H1 (cell line): ENCODE measurements at regions not wholly inside any gene's neighbourhood (a gene's known extent, or its start where the extent isn't known, plus 50 kb on each side); places are given as distances from the start of the nearest gene placed in this dataset.

ENCODE experiments used
- CTCF ChIA-PET: fragments of 300-600 bp; sonication (Branson Sonifier 250); formaldehyde crosslinking; loops from one replicate; lab custom pipeline; 2021; ENCODE audit not compliant: partially characterized antibody; lab: Charles Lee
- POLR2A ChIA-PET: fragments of 300-600 bp; sonication (Branson Sonifier 250); formaldehyde crosslinking; loops from one replicate; lab custom pipeline; 2021; ENCODE audit warnings: inconsistent platforms; ENCODE audit not compliant: partially characterized antibody; lab: Charles Lee
- DNase-seq, 2 experiments: peaks; one replicate each; pipeline versions ENCODE4 v3.0.0 to v3.0.0-alpha.2; 2010 to 2022; ENCODE audit warnings: low spot score in 2 of 2, low read depth in 1 of 2, mixed read lengths in 1 of 2
- FAIRE-seq: peaks from 2 replicates; lab custom pipeline; 2011; peaks lifted over from hg19 to GRCh38; lab: Jason Lieb, UNC
- H2AFZ ChIP-seq: 2 replicates; pipeline ENCODE4 v1.8.1; 2012; ENCODE audit warnings: low read length, inconsistent platforms
- H2AK5ac ChIP-seq: 2 replicates; pipeline ENCODE4 v1.6.1; 2013; ENCODE audit warnings: low read depth, low read length
- H2BK120ac ChIP-seq: replicated peaks from 2 replicates; pipeline ENCODE3; 2013; ENCODE audit warnings: low read depth, low read length, inconsistent platforms
- H2BK12ac ChIP-seq: 2 replicates; pipeline ENCODE4 v1.6.1; 2013; ENCODE audit warnings: low read depth, low read length
- H2BK15ac ChIP-seq: 2 replicates; pipeline ENCODE4 v1.6.1; 2013; ENCODE audit warnings: low read length
- H2BK20ac ChIP-seq: 2 replicates; pipeline ENCODE4 v1.6.1; 2013; ENCODE audit warnings: low read length
- H2BK5ac ChIP-seq: 2 replicates; pipeline ENCODE4 v1.6.1; 2013; ENCODE audit warnings: low read depth, low read length
- H3K14ac ChIP-seq: 2 replicates; pipeline ENCODE4 v1.6.1; 2013; ENCODE audit warnings: inconsistent platforms; ENCODE audit not compliant: insufficient read length
- H3K18ac ChIP-seq: 2 replicates; pipeline ENCODE4 v1.6.1; 2013; ENCODE audit warnings: low read length; ENCODE audit errors: extremely low read depth
- H3K23ac ChIP-seq: 2 replicates; pipeline ENCODE4 v1.6.1; 2013; ENCODE audit warnings: inconsistent platforms; ENCODE audit not compliant: insufficient read length
- H3K23me2 ChIP-seq: 2 replicates; pipeline ENCODE4 v1.6.1; 2013; ENCODE audit warnings: low read depth, low read length
- H3K27ac ChIP-seq: 2 replicates; pipeline ENCODE4 v1.6.1; 2011; ENCODE audit warnings: low read depth, low read length, inconsistent platforms
- H3K27me3 ChIP-seq, 4 experiments: replicated peaks in 1 of 4; 1 replicate in 1 of 4; 2 replicates in 3 of 4; pipeline versions ENCODE4 v1.6.1 to v1.8.1; 2011 to 2013; ENCODE audit warnings: low read length in 3 of 4, mild to moderate bottlenecking in 3 of 4, inconsistent platforms in 2 of 4, mixed read lengths in 2 of 4, moderate library complexity in 1 of 4; ENCODE audit not compliant: control insufficient read depth in 3 of 4, insufficient read depth in 3 of 4; ENCODE audit errors: extremely low read depth in 1 of 4
- H3K36me3 ChIP-seq, 4 experiments: 2 replicates each; pipeline versions ENCODE4 v1.6.1 to v1.8.1; 2011 to 2013; ENCODE audit warnings: mild to moderate bottlenecking in 4 of 4, low read length in 3 of 4, moderate library complexity in 2 of 4, control low read depth in 1 of 4, inconsistent platforms in 1 of 4; ENCODE audit not compliant: insufficient read depth in 4 of 4, control insufficient read depth in 2 of 4
- H3K4ac ChIP-seq: replicated peaks from 2 replicates; pipeline ENCODE3; 2013; ENCODE audit warnings: low read length, low read depth, mixed read lengths, inconsistent platforms; ENCODE audit not compliant: insufficient read length
- H3K4me1 ChIP-seq, 4 experiments: replicated peaks in 1 of 4; 1 replicate in 1 of 4; 2 replicates in 3 of 4; pipeline versions ENCODE4 v1.6.1 to v1.8.1; 2011 to 2013; ENCODE audit warnings: low read length in 3 of 4, inconsistent platforms in 2 of 4, mixed read lengths in 1 of 4; ENCODE audit not compliant: insufficient read depth in 4 of 4, control insufficient read depth in 3 of 4
- H3K4me2 ChIP-seq, 2 experiments: 2 replicates each; pipeline versions ENCODE4 v1.6.1 to v1.8.1; 2011 to 2013; ENCODE audit warnings: low read depth in 2 of 2, low read length in 2 of 2, control low read depth in 1 of 2, inconsistent platforms in 1 of 2, mild to moderate bottlenecking in 1 of 2; ENCODE audit not compliant: insufficient read depth in 1 of 2
- H3K4me3 ChIP-seq, 4 experiments: fragments of 200-600, 300-600 bp in 1 of 4; sonication (generic), shearing (Covaris generic), sonication (Bioruptor Twin) in 1 of 4; 2 replicates each; pipeline versions ENCODE4 v1.5.1 to v1.8.1; 2011 to 2016; ENCODE audit warnings: low read length in 4 of 4, low read depth in 3 of 4, control low read depth in 2 of 4, inconsistent platforms in 2 of 4, mild to moderate bottlenecking in 2 of 4, mixed read lengths in 1 of 4, moderate library complexity in 1 of 4; ENCODE audit not compliant: insufficient read depth in 2 of 4; ENCODE audit errors: extremely low read depth in 1 of 4
- H3K56ac ChIP-seq: replicated peaks from 2 replicates; pipeline ENCODE3; 2013; ENCODE audit warnings: low read depth, mild to moderate bottlenecking, mixed read lengths, low read length, inconsistent platforms; ENCODE audit not compliant: insufficient read length
- H3K79me1 ChIP-seq: 2 replicates; pipeline ENCODE4 v1.6.1; 2013; ENCODE audit warnings: low read depth, low read length, control low read depth
- H3K79me2 ChIP-seq, 2 experiments: 2 replicates each; pipeline versions ENCODE4 v1.6.1 to v1.8.1; 2012 to 2013; ENCODE audit warnings: low read length in 2 of 2, mild to moderate bottlenecking in 2 of 2, inconsistent platforms in 1 of 2; ENCODE audit not compliant: insufficient read depth in 2 of 2, control insufficient read depth in 1 of 2
- H3K9ac ChIP-seq, 4 experiments: replicated peaks in 1 of 4; 1 replicate in 1 of 4; 2 replicates in 3 of 4; pipeline versions ENCODE4 v1.6.1 to v1.8.1; 2011 to 2013; ENCODE audit warnings: low read depth in 3 of 4, low read length in 3 of 4, control low read depth in 2 of 4, mild to moderate bottlenecking in 2 of 4, moderate library complexity in 2 of 4, inconsistent platforms in 1 of 4; ENCODE audit errors: extremely low read depth in 1 of 4
- H3K9me3 ChIP-seq, 2 experiments: 2 replicates each; pipeline versions ENCODE4 v1.6.1 to v1.8.1; 2012 to 2013; ENCODE audit warnings: mild to moderate bottlenecking in 2 of 2, moderate library complexity in 2 of 2, control low read depth in 1 of 2, inconsistent platforms in 1 of 2, low read depth in 1 of 2, low read length in 1 of 2, mixed read lengths in 1 of 2; ENCODE audit not compliant: insufficient read depth in 2 of 2
- H4K20me1 ChIP-seq, 2 experiments: replicated peaks in 1 of 2; 2 replicates each; pipeline versions ENCODE3 to v1.8.1; 2011 to 2013; ENCODE audit warnings: inconsistent platforms in 2 of 2, low read length in 2 of 2, mild to moderate bottlenecking in 1 of 2; ENCODE audit not compliant: insufficient read depth in 2 of 2, control insufficient read depth in 1 of 2
- H4K5ac ChIP-seq: 2 replicates; pipeline ENCODE4 v1.6.1; 2013; ENCODE audit warnings: low read length, low read depth, mixed read lengths, inconsistent platforms; ENCODE audit not compliant: insufficient read length
- H4K8ac ChIP-seq: 2 replicates; pipeline ENCODE4 v1.8.0; 2013; ENCODE audit warnings: mild to moderate bottlenecking, moderate library complexity, low read length, inconsistent platforms; ENCODE audit not compliant: insufficient read depth; ENCODE audit errors: extremely low read depth
- H4K91ac ChIP-seq: replicated peaks from 2 replicates; pipeline ENCODE3; 2013; ENCODE audit warnings: low read length, mixed read lengths, inconsistent platforms; ENCODE audit not compliant: insufficient read length
- EGR1 ChIP-seq: IDR thresholded peaks from 2 replicates; pipeline ENCODE4 v1.6.1; 2011; ENCODE audit warnings: low read depth, low read length, borderline replicate concordance
- KDM4A ChIP-seq: IDR thresholded peaks from one replicate; pipeline ENCODE4 v1.7.1; 2012; ENCODE audit warnings: low read depth, mild to moderate bottlenecking, moderate library complexity, low read length, inconsistent platforms; ENCODE audit not compliant: severe bottlenecking
- MAX ChIP-seq: IDR thresholded peaks from 2 replicates; pipeline ENCODE4 v1.6.1; 2012; ENCODE audit warnings: inconsistent platforms
- NANOG ChIP-seq: IDR thresholded peaks from 2 replicates; pipeline ENCODE4 v1.6.1; 2011; ENCODE audit warnings: low read length, low read depth, mild to moderate bottlenecking, inconsistent platforms; ENCODE audit not compliant: insufficient read depth, poor library complexity, severe bottlenecking
- PHF8 ChIP-seq: fragments of 200-600 bp; sonication (generic); conservative IDR thresholded peaks from 2 replicates; pipeline ENCODE4 v1.7.1; 2012; ENCODE audit warnings: low read depth, mild to moderate bottlenecking, inconsistent platforms, low read length, moderate library complexity
- POU5F1 ChIP-seq: IDR thresholded peaks from 2 replicates; pipeline ENCODE4 v1.6.1; 2011; ENCODE audit warnings: low read depth, mild to moderate bottlenecking, low read length, moderate library complexity
- SP2 ChIP-seq: IDR thresholded peaks from 2 replicates; pipeline ENCODE4 v1.6.1; 2012; ENCODE audit warnings: mild to moderate bottlenecking, low read length, inconsistent platforms
- TAF1 ChIP-seq: IDR thresholded peaks from 2 replicates; pipeline ENCODE4 v1.6.1; 2011; ENCODE audit warnings: mild to moderate bottlenecking, low read depth, low read length
- TF ChIP-seq, protein P1 (sequence below): IDR thresholded peaks from 2 replicates; pipeline ENCODE4 v1.6.1; 2011; ENCODE audit warnings: low read depth, mild to moderate bottlenecking, low read length; ENCODE audit not compliant: insufficient read depth

DNA sequence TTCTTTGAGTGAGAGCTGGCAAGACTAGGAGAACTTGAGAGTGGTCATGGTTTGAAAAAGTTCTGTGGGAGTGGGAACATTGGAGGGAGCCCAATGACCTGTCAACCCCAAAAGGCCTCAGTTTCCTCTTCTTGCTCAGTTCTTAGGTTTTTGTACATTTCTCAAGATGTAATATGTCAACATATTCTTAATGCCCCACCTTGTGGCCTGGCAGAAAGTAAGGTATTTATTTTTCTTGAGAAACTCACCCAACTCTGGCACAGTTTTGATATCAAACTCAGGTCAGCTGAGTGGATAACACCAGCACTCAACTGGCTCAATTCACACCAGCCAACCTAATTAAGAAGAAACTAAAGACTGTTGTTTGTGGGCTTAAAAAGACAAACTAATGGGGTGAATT lies 123.0 kb upstream of the SLC27A6 start:
- no peak overlapping the region for H2BK120ac ChIP-seq
- no peaks in the 10 kb centered on the region for H3K4me1 ChIP-seq
- no peaks in the 10 kb centered on the region for H3K27me3 ChIP-seq
- no peak overlapping the region for H2BK20ac ChIP-seq
- H3K79me1 ChIP-seq: no peaks in the 10 kb centered on the region
- no peaks in the 10 kb centered on the region for H3K36me3 ChIP-seq
- CTCF ChIA-PET: interaction anchor here (0.6 to 1.4 kb wide), 2 partner anchors 23 to 166 kb away, joined by 3 read pairs; no protein-coding TSS in a partner anchor
- H3K4me2 ChIP-seq: no peak overlapping the region
- H3K4ac ChIP-seq: no peak overlapping the region
- H2AFZ ChIP-seq: no peak overlapping the region
- no peak overlapping the region for H3K23ac ChIP-seq
- no peak overlapping the region for H4K5ac ChIP-seq
- H3K23me2 ChIP-seq: no peaks in the 10 kb centered on the region
- H3K27ac ChIP-seq: no peak overlapping the region
- H3K9ac ChIP-seq: no peak overlapping the region
- no peak overlapping the region for H2BK15ac ChIP-seq
- H4K91ac ChIP-seq: no peak overlapping the region
- no peaks in the 10 kb centered on the region for H3K9me3 ChIP-seq
- no peak for DNase-seq
- no peak overlapping the region for H2AK5ac ChIP-seq
- H2BK5ac ChIP-seq: no peak overlapping the region
- no peak overlapping the region for H3K56ac ChIP-seq
- no peak overlapping the region for H3K4me3 ChIP-seq
- no peak for TF ChIP-seq SP2
- no peak for TF ChIP-seq MAX
- no peak for TF ChIP-seq EGR1
- TF ChIP-seq KDM4A: no peak
- TF ChIP-seq, protein P1, sequence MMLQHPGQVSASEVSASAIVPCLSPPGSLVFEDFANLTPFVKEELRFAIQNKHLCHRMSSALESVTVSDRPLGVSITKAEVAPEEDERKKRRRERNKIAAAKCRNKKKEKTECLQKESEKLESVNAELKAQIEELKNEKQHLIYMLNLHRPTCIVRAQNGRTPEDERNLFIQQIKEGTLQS: no peak
- TF ChIP-seq POU5F1: no peak
- no peak for TF ChIP-seq TAF1
- no peak for TF ChIP-seq NANOG
- TF ChIP-seq PHF8: no peak
- TF ChIP-seq, all 59 proteins: peak for 0
- POLR2A ChIA-PET: no interaction called here
- H4K8ac ChIP-seq: no peak overlapping the region
- H3K14ac ChIP-seq: no peak overlapping the region
- no peaks in the 10 kb centered on the region for H4K20me1 ChIP-seq
- FAIRE-seq: no peak
- no peak overlapping the region for H3K18ac ChIP-seq
- H2BK12ac ChIP-seq: no peak overlapping the region
- no peaks in the 10 kb centered on the region for H3K79me2 ChIP-seq
